SIG-M5 treated with dmso at 0.1 percent for 504 hours (cell line): ENCODE measurements at regions not wholly inside any gene's neighbourhood (a gene's known extent, or its start where the extent isn't known, plus 50 kb on each side); places are given as distances from the start of the nearest gene placed in this dataset.

Experiments used
- DNase-seq: peaks from one replicate; lab custom pipeline; 2025; ENCODE audit not compliant: unreplicated experiment; lab: John Stamatoyannopoulos, UW

- DNase-seq = no peak
Measured at GRCh38 chr9:28671000-28671399, 1097.7 kb upstream of the C9orf72 start.

GRCh38 chr9:28678097-28678496, 1104.8 kb upstream of the C9orf72 start:
- DNase-seq = no peak

GRCh38 chr9:28688172-28688571, 1114.9 kb upstream of the C9orf72 start:
- DNase-seq = no peak

GRCh38 chr9:28692012-28692411, 1118.7 kb upstream of the C9orf72 start:
- no peak for DNase-seq

GRCh38 chr9:28696960-28697359, 1123.7 kb upstream of the C9orf72 start:
- no peak for DNase-seq

- DNase-seq = no peak
Measured at GRCh38 chr9:28699632-28700031, 1126.4 kb upstream of the C9orf72 start.

- DNase-seq = no peak
Measured at GRCh38 chr9:28707616-28708015, 1134.3 kb upstream of the C9orf72 start.

GRCh38 chr9:28714188-28714587, 1140.9 kb upstream of the C9orf72 start:
- no peak for DNase-seq

GRCh38 chr9:28718226-28718625, 1144.9 kb upstream of the C9orf72 start:
- DNase-seq = no peak

- no peak for DNase-seq
Measured at GRCh38 chr9:28720746-28721145, 1147.5 kb upstream of the C9orf72 start.

- no peak for DNase-seq
Measured at GRCh38 chr9:28730111-28730510, 1156.8 kb upstream of the C9orf72 start.

GRCh38 chr9:28735738-28736342, 1162.6 kb upstream of the C9orf72 start:
- no peak for DNase-seq

GRCh38 chr9:28741459-28741858, 1168.2 kb upstream of the C9orf72 start:
- no peak for DNase-seq

GRCh38 chr9:28747351-28747985, 1174.2 kb upstream of the C9orf72 start:
- DNase-seq = no peak

GRCh38 chr9:28750136-28750535, 1176.9 kb upstream of the C9orf72 start:
- no peak for DNase-seq

- no peak for DNase-seq
Measured at GRCh38 chr9:28758341-28758740, 1185.1 kb upstream of the C9orf72 start.

GRCh38 chr9:28758971-28759370, 1185.7 kb upstream of the C9orf72 start:
- no peak for DNase-seq

GRCh38 chr9:28762167-28762566, 1188.9 kb upstream of the C9orf72 start:
- DNase-seq = no peak

- DNase-seq = no peak
Measured at GRCh38 chr9:28764532-28764931, 1191.3 kb upstream of the C9orf72 start.

GRCh38 chr9:28770226-28770625, 1196.9 kb upstream of the C9orf72 start:
- no peak for DNase-seq

- DNase-seq = no peak
Measured at GRCh38 chr9:28770827-28771226, 1197.5 kb upstream of the C9orf72 start.

- peak; percentile 5 for DNase-seq
Measured at GRCh38 chr9:28774433-28775235, 1201.4 kb upstream of the C9orf72 start.
